BE2C (cell line): ENCODE measurements at regions not wholly inside any gene's neighbourhood (a gene's known extent, or its start where the extent isn't known, plus 50 kb on each side); places are given as distances from the start of the nearest gene placed in this dataset.

ENCODE experiments used
- DNase-seq: peaks from one replicate; pipeline ENCODE4 v3.0.0-alpha.2; 2020
- H3K27me3 ChIP-seq: fragments of 250-450 bp; sonication (Bioruptor Pico); 2 replicates; pipeline ENCODE4 v1.5.1; 2020; ENCODE audit warnings: mild to moderate bottlenecking
- H3K36me3 ChIP-seq: fragments of 250-450 bp; sonication (Bioruptor Pico); 2 replicates; pipeline ENCODE4 v1.5.1; 2020; ENCODE audit warnings: mild to moderate bottlenecking
- H3K4me1 ChIP-seq: fragments of 250-450 bp; sonication (Bioruptor Pico); 2 replicates; pipeline ENCODE4 v1.5.1; 2020
- H3K4me3 ChIP-seq: 2 replicates; pipeline ENCODE4 v1.5.1; 2011; ENCODE audit warnings: low read depth, low read length
- H3K9me3 ChIP-seq: fragments of 250-450 bp; sonication (Bioruptor Pico); 2 replicates; pipeline ENCODE4 v1.5.1; 2020
- CTCF ChIP-seq: IDR thresholded peaks from 2 replicates; pipeline ENCODE4 v1.5.1; 2012; ENCODE audit warnings: mild to moderate bottlenecking, low read depth, low read length

GRCh38 chr5:93359296-93359959 is 221.6 kb downstream of the NR2F1-AS1 start:
- no peak overlapping the region for H3K4me3 ChIP-seq
- no peak for DNase-seq
- no peak for TF ChIP-seq CTCF
- H3K27me3 ChIP-seq, result no peaks in the 10 kb centered on the region
- peaks cover 11% of the 10 kb centered on the region for H3K4me1 ChIP-seq
- no peaks in the 10 kb centered on the region for H3K36me3 ChIP-seq
- no peaks in the 10 kb centered on the region for H3K9me3 ChIP-seq

- no peak for DNase-seq
- Histone ChIP-seq H3K4me3 (no peak overlapping the region), H3K36me3 (no peaks in the 10 kb centered on the region), H3K9me3 (no peaks in the 10 kb centered on the region), H3K27me3 (no peaks in the 10 kb centered on the region), H3K4me1 (peaks cover 11% of the 10 kb centered on the region)
- no peak for TF ChIP-seq CTCF
These were observed 222.8 kb downstream of the NR2F1-AS1 start for GRCh38 chr5:93358176-93358575.

GRCh38 chr5:93357686-93358085 is 223.3 kb downstream of the NR2F1-AS1 start:
- H3K36me3 ChIP-seq, result no peaks in the 10 kb centered on the region
- no peak overlapping the region for H3K4me3 ChIP-seq
- peaks cover 11% of the 10 kb centered on the region for H3K4me1 ChIP-seq
- no peak for TF ChIP-seq CTCF
- H3K27me3 ChIP-seq, result no peaks in the 10 kb centered on the region
- DNase-seq, result no peak
- no peaks in the 10 kb centered on the region for H3K9me3 ChIP-seq

GRCh38 chr5:93355691-93356090 is 225.3 kb downstream of the NR2F1-AS1 start:
- DNase-seq, result no peak
- no peaks in the 10 kb centered on the region for H3K36me3 ChIP-seq
- no peaks in the 10 kb centered on the region for H3K27me3 ChIP-seq
- H3K9me3 ChIP-seq, result no peaks in the 10 kb centered on the region
- no peak overlapping the region for H3K4me3 ChIP-seq
- no peak for TF ChIP-seq CTCF
- peaks cover 11% of the 10 kb centered on the region for H3K4me1 ChIP-seq

- DNase-seq, result no peak
- TF ChIP-seq CTCF, result no peak
- no peaks in the 10 kb centered on the region for H3K9me3 ChIP-seq
- no peaks in the 10 kb centered on the region for H3K27me3 ChIP-seq
- H3K36me3 ChIP-seq, result no peaks in the 10 kb centered on the region
- no peaks in the 10 kb centered on the region for H3K4me1 ChIP-seq
- H3K4me3 ChIP-seq, result no peak overlapping the region
These were observed 228.8 kb downstream of the NR2F1-AS1 start for GRCh38 chr5:93352186-93352585.

GRCh38 chr5:93349613-93350012 is 231.4 kb downstream of the NR2F1-AS1 start:
- H3K27me3 ChIP-seq, result no peaks in the 10 kb centered on the region
- DNase-seq, result no peak
- H3K4me1 ChIP-seq, result no peaks in the 10 kb centered on the region
- H3K9me3 ChIP-seq, result no peaks in the 10 kb centered on the region
- no peak overlapping the region for H3K4me3 ChIP-seq
- H3K36me3 ChIP-seq, result no peaks in the 10 kb centered on the region
- no peak for TF ChIP-seq CTCF
